Body of pancreas (tissue), 4 donors: ENCODE measurements at regions not wholly inside any gene's neighbourhood (a gene's known extent, or its start where the extent isn't known, plus 50 kb on each side); places are given as distances from the start of the nearest gene placed in this dataset.

Experiments used
- POLR2A ChIP-seq, 3 donors: fragments of 450-650 bp; IDR thresholded peaks; one replicate each; pipeline ENCODE4 v1.6.1; 2016; ENCODE audit warnings: antibody characterized with exemption in 3 of 3, mild to moderate bottlenecking in 2 of 3
- TF ChIP-seq, protein P1 (sequence below), 7 experiments: fragments of 450-650 bp in 4 of 7; fragments of 200-600 bp in 3 of 7; sonication (generic) in 3 of 7; IDR thresholded peaks; one replicate each; pipeline ENCODE4 v1.5.1; 2016 to 2019; ENCODE audit warnings: antibody characterized with exemption in 7 of 7

DNA sequence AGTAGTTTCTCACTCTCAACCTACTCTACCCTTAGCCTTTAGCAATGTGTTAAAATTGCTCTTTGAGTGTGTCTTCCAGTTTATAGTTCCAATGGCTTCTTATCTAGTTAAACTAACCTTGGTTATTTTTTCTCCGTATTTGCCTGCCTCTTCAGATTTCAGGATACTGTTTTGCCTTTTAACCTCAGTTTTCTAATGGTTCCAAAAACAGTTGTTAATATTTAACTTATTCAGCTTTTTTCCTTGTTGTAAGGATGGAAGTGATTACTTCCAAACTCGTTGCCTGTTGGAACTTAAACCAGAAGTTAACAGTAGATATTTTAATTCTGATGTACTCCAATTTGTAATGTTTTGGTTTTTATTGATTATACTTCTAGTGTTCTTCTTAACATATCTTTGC lies 1574.9 kb downstream of the HACE1 start:
- TF ChIP-seq, protein P1, sequence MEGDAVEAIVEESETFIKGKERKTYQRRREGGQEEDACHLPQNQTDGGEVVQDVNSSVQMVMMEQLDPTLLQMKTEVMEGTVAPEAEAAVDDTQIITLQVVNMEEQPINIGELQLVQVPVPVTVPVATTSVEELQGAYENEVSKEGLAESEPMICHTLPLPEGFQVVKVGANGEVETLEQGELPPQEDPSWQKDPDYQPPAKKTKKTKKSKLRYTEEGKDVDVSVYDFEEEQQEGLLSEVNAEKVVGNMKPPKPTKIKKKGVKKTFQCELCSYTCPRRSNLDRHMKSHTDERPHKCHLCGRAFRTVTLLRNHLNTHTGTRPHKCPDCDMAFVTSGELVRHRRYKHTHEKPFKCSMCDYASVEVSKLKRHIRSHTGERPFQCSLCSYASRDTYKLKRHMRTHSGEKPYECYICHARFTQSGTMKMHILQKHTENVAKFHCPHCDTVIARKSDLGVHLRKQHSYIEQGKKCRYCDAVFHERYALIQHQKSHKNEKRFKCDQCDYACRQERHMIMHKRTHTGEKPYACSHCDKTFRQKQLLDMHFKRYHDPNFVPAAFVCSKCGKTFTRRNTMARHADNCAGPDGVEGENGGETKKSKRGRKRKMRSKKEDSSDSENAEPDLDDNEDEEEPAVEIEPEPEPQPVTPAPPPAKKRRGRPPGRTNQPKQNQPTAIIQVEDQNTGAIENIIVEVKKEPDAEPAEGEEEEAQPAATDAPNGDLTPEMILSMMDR (IDR thresholded peaks at IDR 0.05) = no peak
- TF ChIP-seq POLR2A (IDR thresholded peaks at IDR 0.05) = no peak
